Left hindlimb (tissue), 1 donor: ENCODE measurements at regions not wholly inside any gene's neighbourhood (a gene's known extent, or its start where the extent isn't known, plus 50 kb on each side); places are given as distances from the start of the nearest gene placed in this dataset.

Experiments
- DNase-seq: peaks from one replicate; pipeline ENCODE4 v3.0.0-alpha.2; 2018

- DNase-seq = no peak
Observed at GRCh38 chr4:127052742-127053141, 580.0 kb upstream of the INTU start.

GRCh38 chr4:127055357-127055756 is 577.4 kb upstream of the INTU start:
- DNase-seq = no peak

- DNase-seq = no peak
Observed at GRCh38 chr4:127069675-127070074, 563.1 kb upstream of the INTU start.

GRCh38 chr4:127071443-127071842 is 561.3 kb upstream of the INTU start:
- DNase-seq = no peak

- DNase-seq = no peak
Observed at GRCh38 chr4:127080141-127080540, 552.6 kb upstream of the INTU start.

- no peak for DNase-seq
Observed at GRCh38 chr4:127081041-127081440, 551.7 kb upstream of the INTU start.

- DNase-seq = no peak
Observed at GRCh38 chr4:127082986-127083385, 549.8 kb upstream of the INTU start.

- DNase-seq = no peak
Observed at GRCh38 chr4:127084666-127085065, 548.1 kb upstream of the INTU start.

- no peak for DNase-seq
Observed at GRCh38 chr4:127097061-127097460, 535.7 kb upstream of the INTU start.

GRCh38 chr4:127102361-127102760 is 530.4 kb upstream of the INTU start:
- DNase-seq = no peak

- no peak for DNase-seq
Observed at GRCh38 chr4:127103681-127104115, 529.1 kb upstream of the INTU start.

- no peak for DNase-seq
Observed at GRCh38 chr4:127113844-127114362, 518.9 kb upstream of the INTU start.

- no peak for DNase-seq
Observed at GRCh38 chr4:127118681-127119080, 514.1 kb upstream of the INTU start.

- no peak for DNase-seq
Observed at GRCh38 chr4:127120441-127121090, 512.2 kb upstream of the INTU start.

GRCh38 chr4:127124919-127125318 is 507.8 kb upstream of the INTU start:
- no peak for DNase-seq

- no peak for DNase-seq
Observed at GRCh38 chr4:127126718-127127117, 506.0 kb upstream of the INTU start.

GRCh38 chr4:127131527-127131926 is 501.2 kb upstream of the INTU start:
- no peak for DNase-seq

GRCh38 chr4:127134490-127134889 is 498.3 kb upstream of the INTU start:
- peak; percentile 38 for DNase-seq

- DNase-seq = no peak
Observed at GRCh38 chr4:127138586-127138985, 494.2 kb upstream of the INTU start.

- DNase-seq = no peak
Observed at GRCh38 chr4:127139788-127140286, 492.9 kb upstream of the INTU start.

GRCh38 chr4:127140306-127140705 is 492.5 kb upstream of the INTU start:
- no peak for DNase-seq

- DNase-seq = no peak
Observed at GRCh38 chr4:127141856-127142255, 490.9 kb upstream of the INTU start.

- DNase-seq = no peak
Observed at GRCh38 chr4:127143460-127144195, 489.1 kb upstream of the INTU start.

GRCh38 chr4:127145006-127145540 is 487.7 kb upstream of the INTU start:
- no peak for DNase-seq
